Mesothelial cell of epicardium (in vitro differentiated cells): ENCODE measurements at regions not wholly inside any gene's neighbourhood (a gene's known extent, or its start where the extent isn't known, plus 50 kb on each side); places are given as distances from the start of the nearest gene placed in this dataset.

Source experiments
- DNase-seq, 2 experiments: peaks; one replicate each; pipeline ENCODE4 v3.0.0; 2021; ENCODE audit warnings: low spot score in 2 of 2; ENCODE audit not compliant: unreplicated experiment in 2 of 2
- H3K27ac Mint-ChIP-seq: 2 replicates; pipeline ENCODE4 v1.8.0; 2021; ENCODE audit warnings: mixed read lengths
- H3K27me3 Mint-ChIP-seq: 2 replicates; pipeline ENCODE4 v1.8.0; 2021; ENCODE audit warnings: low read depth, mixed read lengths
- H3K36me3 Mint-ChIP-seq: 2 replicates; pipeline ENCODE4 v1.8.0; 2021; ENCODE audit warnings: mixed read lengths
- H3K4me1 Mint-ChIP-seq: 2 replicates; pipeline ENCODE4 v1.8.0; 2021; ENCODE audit warnings: mixed read lengths
- H3K4me3 Mint-ChIP-seq: 2 replicates; pipeline ENCODE4 v1.8.0; 2021; ENCODE audit warnings: mild to moderate bottlenecking, moderate library complexity, mixed read lengths
- H3K9me3 Mint-ChIP-seq: 2 replicates; pipeline ENCODE4 v1.8.0; 2021; ENCODE audit warnings: mixed read lengths
- CTCF ChIP-seq: fragments of 200-600 bp; sonication (generic); IDR thresholded peaks from one replicate; pipeline ENCODE4 v1.5.0; 2021; ENCODE audit warnings: antibody characterized with exemption; ENCODE audit not compliant: unreplicated experiment

DNA sequence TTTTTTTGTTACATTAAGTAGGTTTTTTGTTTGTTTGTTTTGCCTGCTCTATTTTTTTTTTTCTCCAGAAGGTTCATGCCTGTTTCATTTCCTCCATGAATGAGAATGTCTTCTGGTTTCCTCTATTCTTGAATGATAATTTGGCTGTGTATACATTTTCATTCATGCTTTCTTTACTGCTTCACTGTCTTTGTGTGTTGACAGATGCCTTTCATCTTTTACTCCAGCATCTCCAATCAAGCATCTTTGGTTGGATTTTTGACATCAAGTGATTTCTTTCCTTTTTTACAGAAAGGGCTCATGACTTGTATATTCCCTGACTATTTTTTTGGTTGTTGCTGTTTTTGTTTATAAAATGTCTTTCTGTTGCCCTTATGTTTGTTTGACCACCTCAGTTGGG is 156.5 kb downstream of the MDFIC start:
- Mint-ChIP-seq H3K4me1 (peaks cover 11% of the 10 kb centered on the region), H3K4me3 (no peak overlapping the region), H3K27me3 (no peaks in the 10 kb centered on the region), H3K9me3 (peaks cover 6% of the 10 kb centered on the region), H3K27ac (no peak overlapping the region), H3K36me3 (no peaks in the 10 kb centered on the region)
- no peak for DNase-seq
- TF ChIP-seq CTCF, result no peak

GRCh38 chr7:115070311-115070710 is 148.4 kb downstream of the MDFIC start:
- Mint-ChIP-seq H3K27ac (no peak overlapping the region), H3K27me3 (no peaks in the 10 kb centered on the region), H3K36me3 (no peaks in the 10 kb centered on the region), H3K4me1 (no peaks in the 10 kb centered on the region), H3K4me3 (no peak overlapping the region), H3K9me3 (peaks cover 16% of the 10 kb centered on the region)
- TF ChIP-seq CTCF, result no peak
- DNase-seq, result no peak
